GM12878 (cell line): ENCODE measurements at regions not wholly inside any gene's neighbourhood (a gene's known extent, or its start where the extent isn't known, plus 50 kb on each side); places are given as distances from the start of the nearest gene placed in this dataset.

Experiments used
- ATAC-seq: fragments of 200-7000 bp; cut with Tn5 transposase; 3 replicates; pipeline ENCODE4 v1.9.1; 2020; ENCODE audit warnings: mild to moderate bottlenecking, moderate library complexity
- BruUV-seq: library from RNA; stranded (reverse); fragments of 400-500 nt; replicated peaks from 2 replicates; lab custom pipeline; 2021; lab: Mats Ljungman, UMichigan
- CTCF ChIA-PET: fragments of 300-600 bp; sonication (Branson Sonifier 250); formaldehyde crosslinking; extraction: SDS; loops from one replicate; lab custom pipeline; 2021; ENCODE audit warnings: inconsistent platforms; lab: Yijun Ruan, JAX
- POLR2A ChIA-PET: fragments of 350-600 bp; formaldehyde crosslinking; extraction: SDS; loops from one replicate; lab custom pipeline; 2021; ENCODE audit warnings: inconsistent platforms; lab: Charles Lee
- RAD21 ChIA-PET: fragments of 300-600 bp; sonication (Branson Sonifier 250); formaldehyde crosslinking; loops from one replicate; lab custom pipeline; 2023; ENCODE audit warnings: antibody characterized with exemption; ENCODE audit not compliant: unreplicated experiment; lab: Charles Lee
- SMC1A ChIA-PET: fragments of 300-600 bp; sonication (Branson Sonifier 250); formaldehyde crosslinking; loops from one replicate; lab custom pipeline; 2023; ENCODE audit not compliant: unreplicated experiment, uncharacterized antibody; lab: Charles Lee
- DNase-seq: peaks from one replicate; pipeline ENCODE4 v3.0.0-alpha.2; 2011; ENCODE audit warnings: low read depth, low spot score
- FAIRE-seq: peaks from 3 replicates; lab custom pipeline; 2011; peaks lifted over from hg19 to GRCh38; lab: Jason Lieb, UNC
- H2AFZ ChIP-seq: 2 replicates; pipeline ENCODE4 v1.6.0; 2011; ENCODE audit warnings: low read depth, low read length, control low read depth; ENCODE audit not compliant: control insufficient read depth
- H3K27ac ChIP-seq: 2 replicates; pipeline ENCODE4 v1.5.1; 2011; ENCODE audit warnings: control low read depth; ENCODE audit not compliant: control insufficient read depth, insufficient read depth
- H3K27me3 ChIP-seq, 2 experiments: replicated peaks in 1 of 2; 2 replicates each; pipeline versions ENCODE4 v1.6.0 to v1.6.1; 2011; ENCODE audit warnings: low read length in 1 of 2; ENCODE audit not compliant: control insufficient read depth in 2 of 2, insufficient read depth in 2 of 2
- H3K36me3 ChIP-seq, 2 experiments: 2 replicates each; pipeline ENCODE4 v1.5.1; 2011; ENCODE audit warnings: low read length in 1 of 2; ENCODE audit not compliant: control insufficient read depth in 2 of 2, insufficient read depth in 2 of 2
- H3K4me1 ChIP-seq: 2 replicates; pipeline ENCODE4 v1.6.1; 2011; ENCODE audit warnings: mild to moderate bottlenecking, low read length, moderate library complexity, mixed read lengths; ENCODE audit not compliant: control insufficient read depth, insufficient read depth
- H3K4me2 ChIP-seq: 2 replicates; pipeline ENCODE4 v1.6.0; 2011; ENCODE audit warnings: control low read depth; ENCODE audit not compliant: control insufficient read depth, insufficient read depth
- H3K4me3 ChIP-seq: fragments of 200-600 bp; sonication (generic); 2 replicates; pipeline ENCODE4 v1.5.1; 2016
- H3K79me2 ChIP-seq: 2 replicates; pipeline ENCODE4 v1.6.0; 2011; ENCODE audit warnings: low read length; ENCODE audit not compliant: control insufficient read depth, insufficient read depth
- H3K9ac ChIP-seq: 2 replicates; pipeline ENCODE4 v1.8.0; 2011; ENCODE audit warnings: low read length, control low read depth, mixed read lengths; ENCODE audit not compliant: control insufficient read depth, insufficient read depth
- H3K9me3 ChIP-seq: replicated peaks from 3 replicates; pipeline ENCODE4 v1.5.1; 2011; ENCODE audit warnings: mild to moderate bottlenecking, low read length; ENCODE audit not compliant: control insufficient read depth, insufficient read depth
- H4K20me1 ChIP-seq: 2 replicates; pipeline ENCODE4 v1.6.0; 2011; ENCODE audit not compliant: control insufficient read depth, insufficient read depth
- POLR2AphosphoS2 ChIP-seq: IDR thresholded peaks from 2 replicates; pipeline ENCODE4 v1.6.1; 2011; ENCODE audit warnings: low read depth, mild to moderate bottlenecking, low read length, improper control_type of control experiment, moderate library complexity
- RUNX3 ChIP-seq: IDR thresholded peaks from 2 replicates; pipeline ENCODE4 v1.6.1; 2012; ENCODE audit warnings: low read length, inconsistent platforms
- ZNF217 ChIP-seq: fragments of 450-650 bp; IDR thresholded peaks from 2 replicates; pipeline ENCODE4 v1.6.1; 2017; ENCODE audit warnings: antibody characterized with exemption, mild to moderate bottlenecking
- WGBS: methylation state at CpG from one replicate; pipeline ENCODE4 v1.1.6; 2016; ENCODE audit warnings: low lambda C conversion rate; ENCODE audit not compliant: insufficient replicate concordance, insufficient coverage; ENCODE audit errors: missing lambda C conversion rate; 5-methylcytosine and 5-hydroxymethylcytosine counted together
- in situ Hi-C: fragments of 300-500 bp; cut with MboI; formaldehyde crosslinking; loops from 9 replicates; pipeline ENCODE4 v1.14.3; 2018; ENCODE audit warnings: mixed read lengths
- intact Hi-C: fragments of 100-400 bp; cut with micrococcal nuclease; formaldehyde crosslinking; loops from one replicate; pipeline ENCODE4 v1.14.2; 2022; ENCODE audit not compliant: unreplicated experiment
- TF ChIP-seq, protein P1 (sequence below): IDR thresholded peaks from 2 replicates; pipeline ENCODE4 v1.6.1; 2011; ENCODE audit warnings: mild to moderate bottlenecking, low read depth, low read length, moderate library complexity; ENCODE audit not compliant: insufficient replicate concordance
- TF ChIP-seq, protein P2 (sequence below): fragments of 450-650 bp; IDR thresholded peaks from 2 replicates; pipeline ENCODE4 v1.6.1; 2017; ENCODE audit warnings: low read depth, mild to moderate bottlenecking, moderate library complexity
- TF ChIP-seq, protein P3 (sequence below): fragments of 150-350 bp; IDR thresholded peaks from 2 replicates; pipeline ENCODE4 v1.6.1; 2014; ENCODE audit warnings: mild to moderate bottlenecking, low read depth, low read length
- TF ChIP-seq, protein P4 (sequence below): fragments of 450-650 bp; formaldehyde crosslinking; IDR thresholded peaks from 2 replicates; pipeline ENCODE4 v1.5.0; 2022; ENCODE audit warnings: mild to moderate bottlenecking, missing genetic modification characterization

DNA sequence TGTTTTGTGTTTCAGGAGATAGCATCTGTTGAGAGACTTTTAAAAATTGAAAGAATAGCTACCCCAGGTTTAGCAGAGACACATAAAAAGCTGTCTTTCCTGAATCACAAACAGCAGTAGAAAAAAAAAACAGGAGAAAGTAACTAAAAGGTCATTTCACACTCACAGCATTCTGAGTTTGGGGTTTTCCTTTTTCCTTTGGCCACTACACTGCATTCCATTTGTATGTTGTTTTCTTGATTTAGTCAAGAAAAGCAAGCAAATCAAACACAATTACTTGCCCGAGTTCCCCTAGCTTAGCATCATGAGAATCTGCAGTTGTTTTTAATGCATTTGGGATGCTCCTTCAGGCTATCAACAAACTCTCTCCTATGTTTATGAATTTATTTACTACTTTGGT, 161.0 kb downstream of the KCTD12 start:
- ATAC-seq (no peak), DNase-seq (no peak), FAIRE-seq (no peak)
- WGBS = 5% methylated on average over 1 of the region's 1 CpG
- Histone ChIP-seq H3K4me3 (no peak overlapping the region), H3K27me3 (no peaks in the 10 kb centered on the region), H2AFZ (no peak overlapping the region), H4K20me1 (no peaks in the 10 kb centered on the region), H3K4me2 (no peak overlapping the region), H3K79me2 (no peaks in the 10 kb centered on the region), H3K36me3 (no peaks in the 10 kb centered on the region), H3K9ac (no peak overlapping the region), H3K27ac (no peak overlapping the region), H3K9me3 (no peaks in the 10 kb centered on the region), H3K4me1 (no peaks in the 10 kb centered on the region)
- ChIA-PET SMC1A (no interaction called here), CTCF (interaction anchor here (0.6 kb wide), 1 partner anchor 231 kb away, joined by 3 read pairs; no protein-coding TSS in a partner anchor), POLR2A (interaction anchor here (0.6 kb wide), 1 partner anchor 8 kb away, joined by 3 read pairs; no protein-coding TSS in a partner anchor), RAD21 (no interaction called here)
- TF ChIP-seq RUNX3 = no peak
- TF ChIP-seq, protein P1, sequence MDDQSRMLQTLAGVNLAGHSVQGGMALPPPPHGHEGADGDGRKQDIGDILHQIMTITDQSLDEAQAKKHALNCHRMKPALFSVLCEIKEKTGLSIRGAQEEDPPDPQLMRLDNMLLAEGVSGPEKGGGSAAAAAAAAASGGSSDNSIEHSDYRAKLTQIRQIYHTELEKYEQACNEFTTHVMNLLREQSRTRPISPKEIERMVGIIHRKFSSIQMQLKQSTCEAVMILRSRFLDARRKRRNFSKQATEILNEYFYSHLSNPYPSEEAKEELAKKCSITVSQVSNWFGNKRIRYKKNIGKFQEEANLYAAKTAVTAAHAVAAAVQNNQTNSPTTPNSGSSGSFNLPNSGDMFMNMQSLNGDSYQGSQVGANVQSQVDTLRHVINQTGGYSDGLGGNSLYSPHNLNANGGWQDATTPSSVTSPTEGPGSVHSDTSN = no peak
- no peak for TF ChIP-seq POLR2AphosphoS2
- TF ChIP-seq, protein P2, sequence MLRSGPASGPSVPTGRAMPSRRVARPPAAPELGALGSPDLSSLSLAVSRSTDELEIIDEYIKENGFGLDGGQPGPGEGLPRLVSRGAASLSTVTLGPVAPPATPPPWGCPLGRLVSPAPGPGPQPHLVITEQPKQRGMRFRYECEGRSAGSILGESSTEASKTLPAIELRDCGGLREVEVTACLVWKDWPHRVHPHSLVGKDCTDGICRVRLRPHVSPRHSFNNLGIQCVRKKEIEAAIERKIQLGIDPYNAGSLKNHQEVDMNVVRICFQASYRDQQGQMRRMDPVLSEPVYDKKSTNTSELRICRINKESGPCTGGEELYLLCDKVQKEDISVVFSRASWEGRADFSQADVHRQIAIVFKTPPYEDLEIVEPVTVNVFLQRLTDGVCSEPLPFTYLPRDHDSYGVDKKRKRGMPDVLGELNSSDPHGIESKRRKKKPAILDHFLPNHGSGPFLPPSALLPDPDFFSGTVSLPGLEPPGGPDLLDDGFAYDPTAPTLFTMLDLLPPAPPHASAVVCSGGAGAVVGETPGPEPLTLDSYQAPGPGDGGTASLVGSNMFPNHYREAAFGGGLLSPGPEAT = no peak
- TF ChIP-seq, protein P3, sequence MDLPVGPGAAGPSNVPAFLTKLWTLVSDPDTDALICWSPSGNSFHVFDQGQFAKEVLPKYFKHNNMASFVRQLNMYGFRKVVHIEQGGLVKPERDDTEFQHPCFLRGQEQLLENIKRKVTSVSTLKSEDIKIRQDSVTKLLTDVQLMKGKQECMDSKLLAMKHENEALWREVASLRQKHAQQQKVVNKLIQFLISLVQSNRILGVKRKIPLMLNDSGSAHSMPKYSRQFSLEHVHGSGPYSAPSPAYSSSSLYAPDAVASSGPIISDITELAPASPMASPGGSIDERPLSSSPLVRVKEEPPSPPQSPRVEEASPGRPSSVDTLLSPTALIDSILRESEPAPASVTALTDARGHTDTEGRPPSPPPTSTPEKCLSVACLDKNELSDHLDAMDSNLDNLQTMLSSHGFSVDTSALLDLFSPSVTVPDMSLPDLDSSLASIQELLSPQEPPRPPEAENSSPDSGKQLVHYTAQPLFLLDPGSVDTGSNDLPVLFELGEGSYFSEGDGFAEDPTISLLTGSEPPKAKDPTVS = no peak
- TF ChIP-seq, protein P4, sequence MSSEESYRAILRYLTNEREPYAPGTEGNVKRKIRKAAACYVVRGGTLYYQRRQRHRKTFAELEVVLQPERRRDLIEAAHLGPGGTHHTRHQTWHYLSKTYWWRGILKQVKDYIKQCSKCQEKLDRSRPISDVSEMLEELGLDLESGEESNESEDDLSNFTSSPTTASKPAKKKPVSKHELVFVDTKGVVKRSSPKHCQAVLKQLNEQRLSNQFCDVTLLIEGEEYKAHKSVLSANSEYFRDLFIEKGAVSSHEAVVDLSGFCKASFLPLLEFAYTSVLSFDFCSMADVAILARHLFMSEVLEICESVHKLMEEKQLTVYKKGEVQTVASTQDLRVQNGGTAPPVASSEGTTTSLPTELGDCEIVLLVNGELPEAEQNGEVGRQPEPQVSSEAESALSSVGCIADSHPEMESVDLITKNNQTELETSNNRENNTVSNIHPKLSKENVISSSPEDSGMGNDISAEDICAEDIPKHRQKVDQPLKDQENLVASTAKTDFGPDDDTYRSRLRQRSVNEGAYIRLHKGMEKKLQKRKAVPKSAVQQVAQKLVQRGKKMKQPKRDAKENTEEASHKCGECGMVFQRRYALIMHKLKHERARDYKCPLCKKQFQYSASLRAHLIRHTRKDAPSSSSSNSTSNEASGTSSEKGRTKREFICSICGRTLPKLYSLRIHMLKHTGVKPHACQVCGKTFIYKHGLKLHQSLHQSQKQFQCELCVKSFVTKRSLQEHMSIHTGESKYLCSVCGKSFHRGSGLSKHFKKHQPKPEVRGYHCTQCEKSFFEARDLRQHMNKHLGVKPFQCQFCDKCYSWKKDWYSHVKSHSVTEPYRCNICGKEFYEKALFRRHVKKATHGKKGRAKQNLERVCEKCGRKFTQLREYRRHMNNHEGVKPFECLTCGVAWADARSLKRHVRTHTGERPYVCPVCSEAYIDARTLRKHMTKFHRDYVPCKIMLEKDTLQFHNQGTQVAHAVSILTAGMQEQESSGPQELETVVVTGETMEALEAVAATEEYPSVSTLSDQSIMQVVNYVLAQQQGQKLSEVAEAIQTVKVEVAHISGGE (CRISPR knock-in tag) = no peak
- no peak for TF ChIP-seq ZNF217
- no TSS peak for BruUV-seq
- in situ Hi-C loops (no loop called here), intact Hi-C loops (no loop called here)
